ENCODE measurements at regions not wholly inside any gene's neighbourhood (a gene's known extent, or its start where the extent isn't known, plus 50 kb on each side); places are given as distances from the start of the nearest gene placed in this dataset.

- intact Hi-C loops (cut with micrococcal nuclease; ENCODE audit: unreplicated experiment), result no loop called here
- Mint-ChIP-seq H3K27ac (ENCODE audit: unreplicated experiment) (no peak overlapping the region), H3K4me3 (ENCODE audit: unreplicated experiment) (no peak overlapping the region), H3K4me1 (ENCODE audit: low read depth, unreplicated experiment) (no peaks in the 10 kb centered on the region), H3K36me3 (ENCODE audit: insufficient read depth, unreplicated experiment) (no peaks in the 10 kb centered on the region), H3K27me3 (ENCODE audit: insufficient read depth, unreplicated experiment) (peaks cover 12% of the 10 kb centered on the region), H3K9me3 (ENCODE audit: unreplicated experiment) (no peaks in the 10 kb centered on the region)
- Histone ChIP-seq H3K27me3 (replicated peaks; ENCODE audit: control insufficient read depth, insufficient read depth, low read length) (no peaks in the 10 kb centered on the region), H3K4me3 (ENCODE audit: low read depth, low read length) (no peak overlapping the region), H3K36me3 (ENCODE audit: control insufficient read depth, insufficient read depth, low read length) (no peaks in the 10 kb centered on the region), H3K4me1 (no peaks in the 10 kb centered on the region), H3K9me3 (no peaks in the 10 kb centered on the region)
- TF ChIP-seq CTCF (IDR thresholded peaks at IDR 0.05; ENCODE audit: insufficient read depth in 1 of 2, low read depth in 1 of 2, low read length in 1 of 2, severe bottlenecking in 1 of 2, unreplicated experiment in 1 of 2), result no peak
- no peak for DNase-seq
- ChIA-PET POLR2A (no interaction called here), CTCF (no interaction called here)
- BruUV-seq (replicated peaks), result no TSS peak
Observed at GRCh38 chr9:3059781-3060468, 216.0 kb upstream of the PUM3 start.

- Mint-ChIP-seq H3K4me3 (ENCODE audit: unreplicated experiment) (no peak overlapping the region), H3K27ac (ENCODE audit: unreplicated experiment) (no peak overlapping the region), H3K27me3 (ENCODE audit: insufficient read depth, unreplicated experiment) (peaks cover 12% of the 10 kb centered on the region), H3K9me3 (ENCODE audit: unreplicated experiment) (no peaks in the 10 kb centered on the region), H3K36me3 (ENCODE audit: insufficient read depth, unreplicated experiment) (no peaks in the 10 kb centered on the region), H3K4me1 (ENCODE audit: low read depth, unreplicated experiment) (no peaks in the 10 kb centered on the region)
- H3K9me3 ChIP-seq, result no peaks in the 10 kb centered on the region
- H3K4me1 ChIP-seq, result no peaks in the 10 kb centered on the region
- CTCF ChIA-PET, result no interaction called here
- POLR2A ChIA-PET, result no interaction called here
- no peak for DNase-seq
- BruUV-seq (replicated peaks), result no TSS peak
- no peaks in the 10 kb centered on the region for H3K27me3 ChIP-seq (replicated peaks; ENCODE audit: control insufficient read depth, insufficient read depth, low read length)
- no peak for TF ChIP-seq CTCF (IDR thresholded peaks at IDR 0.05; ENCODE audit: insufficient read depth in 1 of 2, low read depth in 1 of 2, low read length in 1 of 2, severe bottlenecking in 1 of 2, unreplicated experiment in 1 of 2)
- H3K36me3 ChIP-seq (ENCODE audit: control insufficient read depth, insufficient read depth, low read length), result no peaks in the 10 kb centered on the region
- intact Hi-C loops (cut with micrococcal nuclease; ENCODE audit: unreplicated experiment), result no loop called here
- H3K4me3 ChIP-seq (ENCODE audit: low read depth, low read length), result no peak overlapping the region
Observed at GRCh38 chr9:3058409-3058808, 214.5 kb upstream of the PUM3 start.

- intact Hi-C loops (cut with micrococcal nuclease; ENCODE audit: unreplicated experiment), result no loop called here
- no peak for TF ChIP-seq CTCF (IDR thresholded peaks at IDR 0.05; ENCODE audit: insufficient read depth in 1 of 2, low read depth in 1 of 2, low read length in 1 of 2, severe bottlenecking in 1 of 2, unreplicated experiment in 1 of 2)
- DNase-seq, result peak in 1 of 2 experiments; percentile 1
- no peak overlapping the region for H3K4me3 ChIP-seq (ENCODE audit: low read depth, low read length)
- ChIA-PET POLR2A (no interaction called here), CTCF (no interaction called here)
- H3K4me1 ChIP-seq, result no peaks in the 10 kb centered on the region
- H3K9me3 ChIP-seq, result no peaks in the 10 kb centered on the region
- no TSS peak for BruUV-seq (replicated peaks)
- Mint-ChIP-seq H3K27ac (ENCODE audit: unreplicated experiment) (no peak overlapping the region), H3K9me3 (ENCODE audit: unreplicated experiment) (no peaks in the 10 kb centered on the region), H3K27me3 (ENCODE audit: insufficient read depth, unreplicated experiment) (peaks cover 6% of the 10 kb centered on the region), H3K36me3 (ENCODE audit: insufficient read depth, unreplicated experiment) (no peaks in the 10 kb centered on the region), H3K4me3 (ENCODE audit: unreplicated experiment) (no peak overlapping the region), H3K4me1 (ENCODE audit: low read depth, unreplicated experiment) (no peaks in the 10 kb centered on the region)
- H3K36me3 ChIP-seq (ENCODE audit: control insufficient read depth, insufficient read depth, low read length), result no peaks in the 10 kb centered on the region
- H3K27me3 ChIP-seq (replicated peaks; ENCODE audit: control insufficient read depth, insufficient read depth, low read length), result no peaks in the 10 kb centered on the region
Observed at GRCh38 chr9:3054017-3054586, 210.2 kb upstream of the PUM3 start.
